Upper lobe of left lung (tissue), 6 donors: ENCODE measurements at regions not wholly inside any gene's neighbourhood (a gene's known extent, or its start where the extent isn't known, plus 50 kb on each side); places are given as distances from the start of the nearest gene placed in this dataset.
A peak's percentile ranks its signal among the peaks of the same experiment; 100 is the strongest.
"Not testable (repeated sequence)": the region's sequence is repeated elsewhere in the genome, so short reads cannot be mapped to it uniquely, and the experiment has no call there.

ENCODE experiments used
- ATAC-seq, 2 donors: fragments of 200-7000 bp; cut with Tn5 transposase; one replicate each; pipeline ENCODE4 v1.9.1; 2022; ENCODE audit warnings: mild to moderate bottlenecking in 2 of 2, moderate library complexity in 2 of 2; ENCODE audit not compliant: low FRiP score in 2 of 2
- DNase-seq, 2 donors: peaks; one replicate each; pipeline ENCODE4 v3.0.0-alpha.2; 2019 to 2020
- H3K27ac ChIP-seq, 4 donors: fragments of 200-600 bp; sonication (generic); one replicate each; pipeline ENCODE4 v1.5.1; 2016 to 2019
- H3K27me3 ChIP-seq, 4 donors: fragments of 200-600 bp; sonication (generic); one replicate each; pipeline ENCODE4 v1.5.1; 2017 to 2019
- H3K36me3 ChIP-seq, 4 donors: fragments of 200-600 bp; sonication (generic); one replicate each; pipeline ENCODE4 v1.5.1; 2016 to 2019
- H3K4me1 ChIP-seq, 4 donors: fragments of 200-600 bp; sonication (generic); one replicate each; pipeline ENCODE4 v1.5.1; 2018 to 2019
- H3K4me3 ChIP-seq, 4 donors: fragments of 200-600 bp; sonication (generic); one replicate each; pipeline ENCODE4 v1.5.1; 2017 to 2019; ENCODE audit warnings: mild to moderate bottlenecking in 2 of 4, moderate library complexity in 1 of 4
- H3K9me3 ChIP-seq, 4 donors: fragments of 200-600 bp; sonication (generic); one replicate each; pipeline ENCODE4 v1.5.1; 2018 to 2019
- EP300 ChIP-seq, 4 donors: sonication (generic); formaldehyde crosslinking; IDR thresholded peaks; one replicate each; pipeline ENCODE4 v1.5.1; 2017; ENCODE audit warnings: antibody characterized with exemption in 4 of 4, control low read depth in 2 of 4
- POLR2A ChIP-seq, 4 donors: fragments of 450-650 bp; IDR thresholded peaks; one replicate each; pipeline ENCODE4 v1.5.1; 2016 to 2017; ENCODE audit warnings: antibody characterized with exemption in 4 of 4, mild to moderate bottlenecking in 2 of 4
- POLR2AphosphoS5 ChIP-seq, 2 donors: sonication (generic); formaldehyde crosslinking; IDR thresholded peaks; one replicate each; pipeline ENCODE4 v1.5.1; 2017; ENCODE audit warnings: antibody characterized with exemption in 2 of 2
- WGBS, 2 donors: methylation state at CpG; one replicate each; pipeline ENCODE4 v1.1.5; 2017 to 2018; 5-methylcytosine and 5-hydroxymethylcytosine counted together
- TF ChIP-seq, protein P1 (sequence below), 6 experiments: fragments of 450-650 bp in 4 of 6; fragments of 200-600 bp in 2 of 6; sonication (generic) in 2 of 6; IDR thresholded peaks; one replicate each; pipeline ENCODE4 v1.5.1; 2016 to 2019; ENCODE audit warnings: antibody characterized with exemption in 6 of 6
- donor health status: DM: no; HTN: no; CAD: no; lungs with moderate emphysema.
- donor health status: DM: no; HTN: yes; CAD: no; lungs with severe emphysema.

- Histone ChIP-seq H3K27me3 (no peaks in the 10 kb centered on the region), H3K9me3 (no peaks in the 10 kb centered on the region), H3K36me3 (no peaks in the 10 kb centered on the region), H3K4me3 (no peak overlapping the region), H3K27ac (no peak overlapping the region), H3K4me1 (no peaks in the 10 kb centered on the region)
- 77 to 87% methylated on average over 3 of the region's 3 CpGs for WGBS, 2 donors
- no peak for TF ChIP-seq POLR2AphosphoS5 (IDR thresholded peaks at IDR 0.05)
- TF ChIP-seq, protein P1, sequence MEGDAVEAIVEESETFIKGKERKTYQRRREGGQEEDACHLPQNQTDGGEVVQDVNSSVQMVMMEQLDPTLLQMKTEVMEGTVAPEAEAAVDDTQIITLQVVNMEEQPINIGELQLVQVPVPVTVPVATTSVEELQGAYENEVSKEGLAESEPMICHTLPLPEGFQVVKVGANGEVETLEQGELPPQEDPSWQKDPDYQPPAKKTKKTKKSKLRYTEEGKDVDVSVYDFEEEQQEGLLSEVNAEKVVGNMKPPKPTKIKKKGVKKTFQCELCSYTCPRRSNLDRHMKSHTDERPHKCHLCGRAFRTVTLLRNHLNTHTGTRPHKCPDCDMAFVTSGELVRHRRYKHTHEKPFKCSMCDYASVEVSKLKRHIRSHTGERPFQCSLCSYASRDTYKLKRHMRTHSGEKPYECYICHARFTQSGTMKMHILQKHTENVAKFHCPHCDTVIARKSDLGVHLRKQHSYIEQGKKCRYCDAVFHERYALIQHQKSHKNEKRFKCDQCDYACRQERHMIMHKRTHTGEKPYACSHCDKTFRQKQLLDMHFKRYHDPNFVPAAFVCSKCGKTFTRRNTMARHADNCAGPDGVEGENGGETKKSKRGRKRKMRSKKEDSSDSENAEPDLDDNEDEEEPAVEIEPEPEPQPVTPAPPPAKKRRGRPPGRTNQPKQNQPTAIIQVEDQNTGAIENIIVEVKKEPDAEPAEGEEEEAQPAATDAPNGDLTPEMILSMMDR (IDR thresholded peaks at IDR 0.05): no peak
- TF ChIP-seq EP300 (IDR thresholded peaks at IDR 0.05): no peak
- no peak for TF ChIP-seq POLR2A (IDR thresholded peaks at IDR 0.05)
- no peak for ATAC-seq
- DNase-seq: no peak
These were observed 94.5 kb upstream of the IQCM start for GRCh38 chr4:149910177-149910576.

DNA sequence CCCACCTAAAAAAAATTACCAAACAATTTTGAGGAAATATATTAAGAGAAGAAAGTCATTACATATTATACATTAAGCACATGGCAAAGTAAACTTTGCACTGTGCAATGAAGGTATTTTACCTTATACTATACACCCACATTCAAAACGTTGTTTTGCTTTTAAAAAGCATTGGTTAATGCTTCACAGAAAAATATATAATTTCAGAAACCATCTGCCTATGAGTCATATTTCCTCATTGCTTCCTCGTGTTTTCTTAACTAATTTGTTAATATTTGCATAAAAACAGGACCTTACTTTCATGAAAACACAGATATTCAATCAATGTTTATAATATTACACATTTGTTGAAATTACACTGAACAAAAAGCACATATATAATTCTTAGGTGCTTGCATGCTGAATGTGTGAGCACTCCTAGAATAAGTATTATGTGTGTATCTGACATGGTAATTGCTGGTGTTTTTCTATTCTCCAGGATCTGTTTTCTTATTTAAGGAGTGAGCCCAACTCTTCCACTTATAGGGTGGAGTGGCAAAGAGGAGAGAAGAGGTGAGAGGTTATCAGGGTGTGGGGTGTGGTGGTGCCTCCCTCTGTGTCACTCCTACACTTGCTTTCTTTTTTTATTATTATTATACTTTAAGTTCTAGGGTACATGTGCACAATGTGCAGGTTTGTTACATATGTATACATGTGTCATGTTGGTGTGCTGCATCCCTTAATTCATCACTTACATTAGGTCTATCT lies 95.1 kb upstream of the IQCM start:
- ATAC-seq: no peak
- no peak overlapping the region for H3K4me3 ChIP-seq
- DNase-seq: no peak
- H3K27ac ChIP-seq: no peak overlapping the region
- no peaks in the 10 kb centered on the region for H3K36me3 ChIP-seq
- no peaks in the 10 kb centered on the region for H3K9me3 ChIP-seq
- H3K27me3 ChIP-seq: no peaks in the 10 kb centered on the region
- H3K4me1 ChIP-seq: no peaks in the 10 kb centered on the region
- TF ChIP-seq POLR2A (IDR thresholded peaks at IDR 0.05): no peak
- TF ChIP-seq EP300 (IDR thresholded peaks at IDR 0.05): no peak
- TF ChIP-seq POLR2AphosphoS5 (IDR thresholded peaks at IDR 0.05): no peak
- TF ChIP-seq, protein P1 (IDR thresholded peaks at IDR 0.05): no peak
- WGBS, 2 donors: 29 to 34% methylated on average over 2 of the region's 2 CpGs

GRCh38 chr4:149911354-149911753 lies 95.7 kb upstream of the IQCM start:
- no peak overlapping the region for H3K4me3 ChIP-seq
- no peak for TF ChIP-seq POLR2A (IDR thresholded peaks at IDR 0.05)
- no peak for TF ChIP-seq POLR2AphosphoS5 (IDR thresholded peaks at IDR 0.05)
- ATAC-seq (no peak), DNase-seq (no peak)
- H3K4me1 ChIP-seq: no peaks in the 10 kb centered on the region
- H3K27ac ChIP-seq: no peak overlapping the region
- no peaks in the 10 kb centered on the region for H3K9me3 ChIP-seq
- no peaks in the 10 kb centered on the region for H3K27me3 ChIP-seq
- 75 to 76% methylated on average over 5 of the region's 5 CpGs for WGBS, 2 donors
- no peaks in the 10 kb centered on the region for H3K36me3 ChIP-seq

- no peaks in the 10 kb centered on the region for H3K4me1 ChIP-seq
- H3K27me3 ChIP-seq: no peaks in the 10 kb centered on the region
- no peaks in the 10 kb centered on the region for H3K36me3 ChIP-seq
- WGBS, 2 donors: 39 to 40% methylated on average over 3 of the region's 3 CpGs
- DNase-seq (no peak), ATAC-seq (no peak)
- no peak for TF ChIP-seq POLR2A (IDR thresholded peaks at IDR 0.05)
- TF ChIP-seq, protein P1 (IDR thresholded peaks at IDR 0.05): no peak
- no peak for TF ChIP-seq EP300 (IDR thresholded peaks at IDR 0.05)
- TF ChIP-seq POLR2AphosphoS5 (IDR thresholded peaks at IDR 0.05): no peak
- no peak overlapping the region for H3K27ac ChIP-seq
- H3K9me3 ChIP-seq: no peaks in the 10 kb centered on the region
- no peak overlapping the region for H3K4me3 ChIP-seq
These were observed 96.4 kb upstream of the IQCM start for GRCh38 chr4:149912000-149912399.

- Histone ChIP-seq H3K4me3 (no peak overlapping the region), H3K36me3 (no peaks in the 10 kb centered on the region), H3K27ac (no peak overlapping the region), H3K9me3 (no peaks in the 10 kb centered on the region), H3K27me3 (no peaks in the 10 kb centered on the region), H3K4me1 (no peaks in the 10 kb centered on the region)
- DNase-seq (no peak), ATAC-seq (no peak)
- 46 to 52% methylated on average over 7 of the region's 7 CpGs for WGBS, 2 donors
- no peak for TF ChIP-seq POLR2AphosphoS5 (IDR thresholded peaks at IDR 0.05)
- TF ChIP-seq, protein P1 (IDR thresholded peaks at IDR 0.05): peak in 4 of 6 experiments; percentile 7 to 19 (median 10)
- TF ChIP-seq POLR2A (IDR thresholded peaks at IDR 0.05): no peak
These were observed 98.8 kb upstream of the IQCM start for GRCh38 chr4:149914119-149915115.

DNA sequence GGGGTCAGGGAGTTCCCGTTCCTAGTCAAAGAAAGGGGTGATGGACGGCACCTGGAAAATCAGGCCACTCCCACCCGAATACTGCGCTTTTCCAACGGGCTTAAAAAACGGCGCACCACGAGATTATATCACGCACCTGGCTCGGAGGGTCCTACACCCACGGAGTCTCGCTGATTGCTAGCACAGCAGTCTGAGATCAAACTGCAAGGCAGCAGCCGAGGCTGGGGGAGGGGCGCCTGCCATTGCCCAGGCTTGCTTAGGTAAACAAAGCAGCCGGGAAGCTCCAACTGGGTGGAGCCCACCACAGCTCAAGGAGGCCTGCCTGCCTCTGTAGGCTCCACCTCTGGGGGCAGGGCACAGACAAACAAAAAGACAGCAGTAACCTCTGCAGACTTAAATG lies 100.1 kb upstream of the IQCM start:
- DNase-seq: peak in 1 of 2 donors; percentile 36
- WGBS, 2 donors: 82 to 95% methylated on average over 10 to 13 of the region's 15 CpGs
- not testable (repeated sequence) for H3K9me3 ChIP-seq, H3K27ac ChIP-seq, ATAC-seq, H3K4me1 ChIP-seq, H3K27me3 ChIP-seq, H3K4me3 ChIP-seq, H3K36me3 ChIP-seq
